ENCODE measurements at regions not wholly inside any gene's neighbourhood (a gene's known extent, or its start where the extent isn't known, plus 50 kb on each side); places are given as distances from the start of the nearest gene placed in this dataset.

GRCh38 chr15:70535071-70535954 lies 228.0 kb downstream of the UACA start:
- Histone ChIP-seq H3K18ac (ENCODE audit: low read depth, low read length) (no peak overlapping the region), H3K36me3 (ENCODE audit: control insufficient read depth, insufficient read depth, low read length) (no peaks in the 10 kb centered on the region), H2AK9ac (replicated peaks; ENCODE audit: low read depth, low read length, poor library complexity) (no peak overlapping the region), H3K4me2 (ENCODE audit: low read depth, low read length) (no peak overlapping the region), H3K27ac (ENCODE audit: insufficient read depth, low read length) (no peak overlapping the region), H2BK20ac (ENCODE audit: low read depth, low read length) (no peak overlapping the region), H2BK120ac (ENCODE audit: low read depth, low read length) (no peak overlapping the region), H2AFZ (replicated peaks; ENCODE audit: low read length, poor library complexity) (no peak overlapping the region), H4K8ac (ENCODE audit: low read depth in 2 of 2, low read length in 2 of 2) (no peak overlapping the region), H3K27me3 (ENCODE audit: control insufficient read depth, insufficient read depth, low read length) (peaks cover 92% of the 10 kb centered on the region), H2BK15ac (ENCODE audit: low read depth, low read length) (no peak overlapping the region), H4K20me1 (ENCODE audit: insufficient read depth, low read length) (no peaks in the 10 kb centered on the region), H3K9me1 (ENCODE audit: insufficient read depth, low read length) (peaks cover under 1% of the 10 kb centered on the region; the same call in 1 of the 2 replicates), H3K4me1 (ENCODE audit: control insufficient read depth, insufficient read depth, low read length) (no peaks in the 10 kb centered on the region), H3K23ac (ENCODE audit: low read depth, low read length) (no peak overlapping the region), H3K4ac (ENCODE audit: low read depth, low read length) (no peak overlapping the region), H3K9ac (ENCODE audit: low read depth, low read length) (no peak overlapping the region), H4K91ac (ENCODE audit: insufficient read depth, low read depth, low read length) (no peak overlapping the region), H3K14ac (replicated peaks; ENCODE audit: low read depth, low read length) (no peak overlapping the region), H3K9me3 (ENCODE audit: control insufficient read depth, insufficient read depth, low read length) (no peaks in the 10 kb centered on the region), H3K4me3 (ENCODE audit: insufficient read depth, low read depth, low read length) (no peak overlapping the region), H2AK5ac (ENCODE audit: low read depth, low read length) (no peak overlapping the region), H3K79me1 (ENCODE audit: low read depth in 1 of 2, low read length in 2 of 2) (no peaks in the 10 kb centered on the region), H2BK5ac (ENCODE audit: low read depth, low read length, poor library complexity, severe bottlenecking) (no peak overlapping the region), H4K5ac (ENCODE audit: low read depth, low read length) (no peak overlapping the region), H3K56ac (ENCODE audit: extremely low read depth, insufficient read depth, low read length) (no peak overlapping the region)
- WGBS, 2 experiments (ENCODE audit: extremely low coverage in 2 of 2, insufficient read length in 1 of 2) = 80% methylated on average over 1 of the region's 11 CpGs; no CpG with 5 or more reads in 1 of the 2 experiments
- intact Hi-C loops (cut with micrococcal nuclease) = no loop called here
- CTCF ChIA-PET = no interaction called here
- BruUV-seq (replicated peaks) = no TSS peak
- TF ChIP-seq BHLHE40 (IDR thresholded peaks at IDR 0.05; ENCODE audit: low read depth, low read length) (no peak), USF2 (IDR thresholded peaks at IDR 0.05; ENCODE audit: low read depth, low read length) (peak; percentile 25; the same call in 1 of the 2 replicates)
- DNase-seq (no peak), ATAC-seq (ENCODE audit: low read depth) (no peak)
- in situ Hi-C loops (cut with MboI; ENCODE audit: low sequenced_read_pairs) = no loop called here
- POLR2A ChIA-PET (ENCODE audit: unreplicated experiment) = no interaction called here
- dilution Hi-C loops (cut with HindIII; ENCODE audit: low sequenced_read_pairs, unreplicated experiment) = no loop called here
